Panc1 (cell line): ENCODE measurements at regions not wholly inside any gene's neighbourhood (a gene's known extent, or its start where the extent isn't known, plus 50 kb on each side); places are given as distances from the start of the nearest gene placed in this dataset.

ENCODE experiments used
- ATAC-seq: fragments of 200-7000 bp; cut with Tn5 transposase; 2 replicates; pipeline ENCODE4 v1.9.1; 2020; ENCODE audit warnings: mild to moderate bottlenecking, moderate library complexity
- BruUV-seq: library from RNA; stranded (reverse); fragments of 400-500 nt; replicated peaks from 2 replicates; lab custom pipeline; 2021; lab: Mats Ljungman, UMichigan
- CTCF ChIA-PET: fragments of 300-600 bp; sonication (Branson Sonifier 250); formaldehyde crosslinking; loops from one replicate; lab custom pipeline; 2022; ENCODE audit warnings: antibody characterized with exemption; lab: Charles Lee
- POLR2A ChIA-PET: fragments of 300-600 bp; sonication (Branson Sonifier 250); formaldehyde crosslinking; loops from one replicate; lab custom pipeline; 2022; ENCODE audit warnings: antibody characterized with exemption; lab: Charles Lee
- DNase-seq: peaks from one replicate; pipeline ENCODE4 v3.0.0-alpha.2; 2010; ENCODE audit warnings: low read depth, low spot score
- H3K27ac ChIP-seq: 2 replicates; pipeline ENCODE4 v1.5.1; 2011; ENCODE audit warnings: mild to moderate bottlenecking, low read length, inconsistent platforms
- H3K27me3 ChIP-seq: fragments of 200-500 bp; sonication (Bioruptor generic); 2 replicates; pipeline ENCODE4 v1.6.0; 2014; ENCODE audit warnings: low read length, inconsistent platforms; ENCODE audit not compliant: control insufficient read depth, insufficient read depth
- H3K36me3 ChIP-seq: fragments of 200-500 bp; sonication (Bioruptor generic); 2 replicates; pipeline ENCODE4 v1.5.1; 2014; ENCODE audit warnings: inconsistent platforms, mild to moderate bottlenecking, low read length, moderate library complexity; ENCODE audit not compliant: control insufficient read depth, insufficient read depth
- H3K4me1 ChIP-seq: 2 replicates; pipeline ENCODE4 v1.5.1; 2011; ENCODE audit warnings: inconsistent platforms, mild to moderate bottlenecking, low read length, moderate library complexity; ENCODE audit not compliant: control insufficient read depth, insufficient read depth
- H3K4me3 ChIP-seq, 2 experiments: 2 replicates each; pipeline ENCODE4 v1.5.1; 2011 to 2012; ENCODE audit warnings: low read depth in 2 of 2, low read length in 2 of 2, mild to moderate bottlenecking in 2 of 2, inconsistent platforms in 1 of 2, moderate library complexity in 1 of 2
- H3K9me3 ChIP-seq: fragments of 200-500 bp; sonication (Bioruptor generic); 2 replicates; pipeline ENCODE4 v1.5.1; 2014; ENCODE audit warnings: low read depth, mild to moderate bottlenecking, inconsistent platforms, low read length, moderate library complexity; ENCODE audit not compliant: control insufficient read depth, insufficient read depth
- POLR2AphosphoS5 ChIP-seq: IDR thresholded peaks from 2 replicates; pipeline ENCODE4 v1.6.1; 2012; ENCODE audit warnings: mild to moderate bottlenecking, low read depth, low read length, moderate library complexity
- REST ChIP-seq, 2 experiments: IDR thresholded peaks; 2 replicates each; pipeline ENCODE4 v1.6.1; 2011 to 2012; ENCODE audit warnings: low read depth in 2 of 2, control low read depth in 1 of 2, low read length in 1 of 2, mild to moderate bottlenecking in 1 of 2, moderate library complexity in 1 of 2; ENCODE audit not compliant: insufficient read depth in 1 of 2
- SIN3A ChIP-seq: IDR thresholded peaks from 2 replicates; pipeline ENCODE4 v1.6.1; 2012; ENCODE audit warnings: low read depth, mild to moderate bottlenecking, low read length, moderate library complexity, borderline replicate concordance; ENCODE audit not compliant: insufficient read depth
- TCF7L2 ChIP-seq: IDR thresholded peaks from 2 replicates; pipeline ENCODE4 v1.6.1; 2011; ENCODE audit warnings: mild to moderate bottlenecking, low read depth, low read length, inconsistent platforms
- in situ Hi-C: cut with HindIII; loops from 2 replicates; pipeline ENCODE4 v1.10.0; 2016; ENCODE audit warnings: low sequenced_read_pairs, low pct_unique_long_range_greater_than_20kb
- intact Hi-C: fragments of 100-400 bp; cut with micrococcal nuclease; formaldehyde crosslinking; loops from one replicate; pipeline ENCODE4 v1.10.0; 2022; ENCODE audit not compliant: unreplicated experiment
- TF ChIP-seq, protein P1 (sequence below): fragments of 450-650 bp; IDR thresholded peaks from 2 replicates; pipeline ENCODE4 v1.5.1; 2017; ENCODE audit warnings: mild to moderate bottlenecking

DNA sequence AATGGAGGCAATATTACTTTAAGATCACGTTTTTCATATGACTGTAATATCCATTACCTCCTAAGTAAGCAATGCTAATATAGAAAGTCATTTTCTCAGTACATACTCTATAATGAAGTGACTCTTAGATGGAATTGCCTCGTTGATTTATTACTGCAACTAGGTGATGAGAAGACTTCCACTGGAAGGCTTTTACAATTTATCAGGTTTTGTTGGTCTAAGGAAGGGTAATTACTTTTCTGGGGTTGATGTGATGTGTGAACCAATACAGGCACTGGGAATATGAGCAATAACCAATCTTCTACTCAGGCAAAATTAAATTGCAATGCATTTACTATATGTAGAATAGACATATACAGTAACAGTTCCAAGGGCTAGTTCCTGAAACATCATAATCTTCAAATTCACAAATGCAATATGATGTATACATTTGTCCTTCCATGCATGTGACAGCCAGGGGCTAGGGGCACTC lies 635.0 kb downstream of the QKI start:
- H3K4me1 ChIP-seq: no peaks in the 10 kb centered on the region
- TF ChIP-seq TCF7L2 (no peak), SIN3A (no peak)
- H3K36me3 ChIP-seq: no peaks in the 10 kb centered on the region
- ChIA-PET CTCF (no interaction called here), POLR2A (no interaction called here)
- in situ Hi-C loops (no loop called here), intact Hi-C loops (no loop called here)
- no peaks in the 10 kb centered on the region for H3K27me3 ChIP-seq
- no peak overlapping the region for H3K27ac ChIP-seq
- no TSS peak for BruUV-seq
- no peak for DNase-seq
- no peak for ATAC-seq
- no peak overlapping the region for H3K4me3 ChIP-seq
- H3K9me3 ChIP-seq: peaks cover 3% of the 10 kb centered on the region; the same call in 1 of the 2 replicates

GRCh38 chr6:164048840-164049516 lies 634.5 kb downstream of the QKI start:
- TF ChIP-seq, protein P1, sequence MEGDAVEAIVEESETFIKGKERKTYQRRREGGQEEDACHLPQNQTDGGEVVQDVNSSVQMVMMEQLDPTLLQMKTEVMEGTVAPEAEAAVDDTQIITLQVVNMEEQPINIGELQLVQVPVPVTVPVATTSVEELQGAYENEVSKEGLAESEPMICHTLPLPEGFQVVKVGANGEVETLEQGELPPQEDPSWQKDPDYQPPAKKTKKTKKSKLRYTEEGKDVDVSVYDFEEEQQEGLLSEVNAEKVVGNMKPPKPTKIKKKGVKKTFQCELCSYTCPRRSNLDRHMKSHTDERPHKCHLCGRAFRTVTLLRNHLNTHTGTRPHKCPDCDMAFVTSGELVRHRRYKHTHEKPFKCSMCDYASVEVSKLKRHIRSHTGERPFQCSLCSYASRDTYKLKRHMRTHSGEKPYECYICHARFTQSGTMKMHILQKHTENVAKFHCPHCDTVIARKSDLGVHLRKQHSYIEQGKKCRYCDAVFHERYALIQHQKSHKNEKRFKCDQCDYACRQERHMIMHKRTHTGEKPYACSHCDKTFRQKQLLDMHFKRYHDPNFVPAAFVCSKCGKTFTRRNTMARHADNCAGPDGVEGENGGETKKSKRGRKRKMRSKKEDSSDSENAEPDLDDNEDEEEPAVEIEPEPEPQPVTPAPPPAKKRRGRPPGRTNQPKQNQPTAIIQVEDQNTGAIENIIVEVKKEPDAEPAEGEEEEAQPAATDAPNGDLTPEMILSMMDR: no peak
- TF ChIP-seq POLR2AphosphoS5 (no peak), REST (IDR thresholded peaks at IDR 0.05; ENCODE audit: insufficient read depth in 1 of 2, low read depth in 2 of 2, low read length in 1 of 2) (no peak), SIN3A (no peak)
- no peak for DNase-seq
- in situ Hi-C loops: no loop called here

DNA sequence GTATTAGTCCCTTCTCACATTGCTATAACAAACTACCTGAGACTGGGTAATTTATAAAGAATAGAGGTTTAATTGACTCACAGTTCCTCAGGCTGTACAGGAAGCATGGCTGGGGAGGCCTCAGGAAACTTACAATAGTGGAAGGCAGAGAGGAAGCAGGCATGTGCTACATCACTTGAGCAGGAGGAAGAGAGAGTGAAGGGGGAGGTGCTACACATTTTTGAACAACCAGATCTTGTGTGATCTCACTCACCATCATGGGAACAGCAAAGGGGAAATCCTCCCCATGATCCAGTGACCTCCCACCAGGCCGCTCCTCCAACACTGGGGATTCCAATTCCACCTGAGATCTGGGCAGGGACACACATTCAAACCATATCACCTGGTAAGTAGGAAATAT lies 630.6 kb downstream of the QKI start:
- DNase-seq (no peak), ATAC-seq (no peak)
- TF ChIP-seq TCF7L2: no peak
- TF ChIP-seq, protein P1: no peak
- TF ChIP-seq POLR2AphosphoS5: no peak
- no peak for TF ChIP-seq SIN3A
- no peak for TF ChIP-seq REST (IDR thresholded peaks at IDR 0.05; ENCODE audit: insufficient read depth in 1 of 2, low read depth in 2 of 2, low read length in 1 of 2)
- in situ Hi-C loops: no loop called here
- Histone ChIP-seq H3K4me3 (no peak overlapping the region), H3K36me3 (no peaks in the 10 kb centered on the region), H3K4me1 (no peaks in the 10 kb centered on the region), H3K27ac (no peak overlapping the region), H3K9me3 (no peaks in the 10 kb centered on the region), H3K27me3 (no peaks in the 10 kb centered on the region)
- ChIA-PET CTCF (no interaction called here), POLR2A (no interaction called here)
- BruUV-seq: no TSS peak
- intact Hi-C loops: no loop called here

More at GRCh38 chr6:164048840-164049516, 634.5 kb downstream of the QKI start:
- POLR2A ChIA-PET: no interaction called here
- no peaks in the 10 kb centered on the region for H3K36me3 ChIP-seq
- H3K9me3 ChIP-seq: peaks cover 3% of the 10 kb centered on the region; the same call in 1 of the 2 replicates
- ATAC-seq: no peak
- H3K27ac ChIP-seq: no peak overlapping the region
- BruUV-seq: no TSS peak
- CTCF ChIA-PET: no interaction called here
- intact Hi-C loops: no loop called here
- no peaks in the 10 kb centered on the region for H3K27me3 ChIP-seq
- no peak overlapping the region for H3K4me3 ChIP-seq
- H3K4me1 ChIP-seq: no peaks in the 10 kb centered on the region
